TTC549 (cell line): ENCODE measurements at regions not wholly inside any gene's neighbourhood (a gene's known extent, or its start where the extent isn't known, plus 50 kb on each side); places are given as distances from the start of the nearest gene placed in this dataset.

Experiments
- FAIRE-seq: peaks from 2 replicates; lab custom pipeline; 2012; peaks lifted over from hg19 to GRCh38; lab: Jason Lieb, UNC

- FAIRE-seq, result no peak
These were observed 724.6 kb upstream of the TMEM132C start for GRCh38 chr12:127542391-127542790.

GRCh38 chr12:127542931-127543330 lies 724.0 kb upstream of the TMEM132C start:
- FAIRE-seq, result no peak

- no peak for FAIRE-seq
These were observed 720.1 kb upstream of the TMEM132C start for GRCh38 chr12:127546721-127547505.

- no peak for FAIRE-seq
These were observed 718.8 kb upstream of the TMEM132C start for GRCh38 chr12:127548123-127548553.

GRCh38 chr12:127550271-127550670 lies 716.7 kb upstream of the TMEM132C start:
- FAIRE-seq, result no peak

- no peak for FAIRE-seq
These were observed 714.1 kb upstream of the TMEM132C start for GRCh38 chr12:127552838-127553237.

- no peak for FAIRE-seq
These were observed 711.9 kb upstream of the TMEM132C start for GRCh38 chr12:127555071-127555470.

- no peak for FAIRE-seq
These were observed 710.6 kb upstream of the TMEM132C start for GRCh38 chr12:127556231-127556886.

GRCh38 chr12:127558361-127558760 lies 708.6 kb upstream of the TMEM132C start:
- no peak for FAIRE-seq

- FAIRE-seq, result no peak
These were observed 707.5 kb upstream of the TMEM132C start for GRCh38 chr12:127559349-127560040.

GRCh38 chr12:127560041-127560478 lies 706.9 kb upstream of the TMEM132C start:
- FAIRE-seq, result no peak

GRCh38 chr12:127562816-127563215 lies 704.2 kb upstream of the TMEM132C start:
- no peak for FAIRE-seq

GRCh38 chr12:127565241-127565640 lies 701.7 kb upstream of the TMEM132C start:
- FAIRE-seq, result no peak

GRCh38 chr12:127567531-127567930 lies 699.4 kb upstream of the TMEM132C start:
- FAIRE-seq, result no peak

- no peak for FAIRE-seq
These were observed 696.6 kb upstream of the TMEM132C start for GRCh38 chr12:127570387-127570786.

GRCh38 chr12:127570793-127571360 lies 696.1 kb upstream of the TMEM132C start:
- no peak for FAIRE-seq

GRCh38 chr12:127571578-127571977 lies 695.4 kb upstream of the TMEM132C start:
- FAIRE-seq, result no peak

- FAIRE-seq, result no peak
These were observed 687.5 kb upstream of the TMEM132C start for GRCh38 chr12:127579446-127579845.

GRCh38 chr12:127582074-127582473 lies 684.9 kb upstream of the TMEM132C start:
- FAIRE-seq, result no peak

- no peak for FAIRE-seq
These were observed 683.9 kb upstream of the TMEM132C start for GRCh38 chr12:127583041-127583440.

GRCh38 chr12:127588249-127588648 lies 678.7 kb upstream of the TMEM132C start:
- no peak for FAIRE-seq

GRCh38 chr12:127589541-127589940 lies 677.4 kb upstream of the TMEM132C start:
- FAIRE-seq, result no peak

GRCh38 chr12:127590868-127591267 lies 676.1 kb upstream of the TMEM132C start:
- no peak for FAIRE-seq
